OCI-LY1 (cell line): ENCODE measurements at regions not wholly inside any gene's neighbourhood (a gene's known extent, or its start where the extent isn't known, plus 50 kb on each side); places are given as distances from the start of the nearest gene placed in this dataset.
"Not testable (repeated sequence)": the region's sequence is repeated elsewhere in the genome, so short reads cannot be mapped to it uniquely, and the experiment has no call there.

Experiments
- H2AFZ ChIP-seq: fragments of 200-600 bp; sonication (generic), shearing (Covaris generic); 2 replicates; pipeline ENCODE4 v1.6.0; 2014; ENCODE audit warnings: antibody characterized with exemption, mild to moderate bottlenecking, low read length
- H3F3A ChIP-seq: fragments of 200-600 bp; sonication (generic), shearing (Covaris generic); 2 replicates; pipeline ENCODE4 v1.6.0; 2014; ENCODE audit warnings: mild to moderate bottlenecking, antibody characterized with exemption, low read length, moderate library complexity; ENCODE audit not compliant: insufficient read depth
- H3K27ac ChIP-seq: fragments of 200-600 bp; sonication (generic); 2 replicates; pipeline ENCODE4 v1.5.1; 2014; ENCODE audit warnings: low read length, mixed run types, mild to moderate bottlenecking, low read depth; ENCODE audit not compliant: poor library complexity, severe bottlenecking
- H3K27me3 ChIP-seq: fragments of 200-600 bp; sonication (generic); 2 replicates; pipeline ENCODE4 v1.6.0; 2014; ENCODE audit warnings: antibody characterized with exemption, mild to moderate bottlenecking, low read length, moderate library complexity; ENCODE audit not compliant: insufficient read depth
- H3K36me3 ChIP-seq: fragments of 200-600 bp; sonication (generic); 2 replicates; pipeline ENCODE4 v1.6.1; 2014; ENCODE audit warnings: mild to moderate bottlenecking, antibody characterized with exemption, low read length, moderate library complexity, mixed read lengths; ENCODE audit not compliant: insufficient read depth
- H3K4me1 ChIP-seq: fragments of 200-600 bp; sonication (generic); 2 replicates; pipeline ENCODE4 v1.5.1; 2014; ENCODE audit warnings: mild to moderate bottlenecking, low read length, moderate library complexity; ENCODE audit not compliant: insufficient read depth, severe bottlenecking
- H3K4me2 ChIP-seq: fragments of 200-600 bp; sonication (generic), shearing (Covaris generic); 2 replicates; pipeline ENCODE4 v1.6.1; 2014; ENCODE audit warnings: low read length
- H3K4me3 ChIP-seq: fragments of 200-600 bp; sonication (generic); 2 replicates; pipeline ENCODE4 v1.5.1; 2014; ENCODE audit warnings: low read length, low read depth, mild to moderate bottlenecking, mixed read lengths; ENCODE audit not compliant: poor library complexity, severe bottlenecking
- H3K79me2 ChIP-seq: fragments of 200-600 bp; shearing (Covaris generic); 2 replicates; pipeline ENCODE4 v1.6.1; 2016; ENCODE audit warnings: mixed run types, low read length, mixed read lengths; ENCODE audit not compliant: insufficient read depth
- H3K9ac ChIP-seq: fragments of 200-600 bp; sonication (generic), shearing (Covaris generic); 2 replicates; pipeline ENCODE4 v1.6.1; 2014; ENCODE audit warnings: mild to moderate bottlenecking, low read length, mixed read lengths
- H3K9me2 ChIP-seq: fragments of 200-600 bp; sonication (generic), shearing (Covaris generic); 2 replicates; pipeline ENCODE4 v1.6.1; 2014; ENCODE audit warnings: low read depth, mild to moderate bottlenecking, low read length, mixed read lengths
- H3K9me3 ChIP-seq: fragments of 200-600 bp; shearing (Covaris generic); 2 replicates; pipeline ENCODE4 v1.6.1; 2014; ENCODE audit warnings: low read length, mixed read lengths
- H4K20me1 ChIP-seq: fragments of 200-600 bp; sonication (generic), shearing (Covaris generic); 2 replicates; pipeline ENCODE4 v1.6.0; 2016; ENCODE audit warnings: mild to moderate bottlenecking, low read length; ENCODE audit not compliant: insufficient read depth
- EZH2 ChIP-seq: fragments of 200-600 bp; sonication (generic), shearing (Covaris generic); IDR thresholded peaks from 2 replicates; pipeline ENCODE4 v1.8.0; 2017; ENCODE audit warnings: borderline replicate concordance, mixed run types, mild to moderate bottlenecking, antibody characterized with exemption, low read length, moderate library complexity, mixed read lengths
- TF ChIP-seq, protein P1 (sequence below): fragments of 200-600 bp; sonication (generic), shearing (Covaris generic); IDR thresholded peaks from 2 replicates; pipeline ENCODE4 v1.5.1; 2017; ENCODE audit warnings: mild to moderate bottlenecking, antibody characterized with exemption, low read length, moderate library complexity, mixed read lengths

DNA sequence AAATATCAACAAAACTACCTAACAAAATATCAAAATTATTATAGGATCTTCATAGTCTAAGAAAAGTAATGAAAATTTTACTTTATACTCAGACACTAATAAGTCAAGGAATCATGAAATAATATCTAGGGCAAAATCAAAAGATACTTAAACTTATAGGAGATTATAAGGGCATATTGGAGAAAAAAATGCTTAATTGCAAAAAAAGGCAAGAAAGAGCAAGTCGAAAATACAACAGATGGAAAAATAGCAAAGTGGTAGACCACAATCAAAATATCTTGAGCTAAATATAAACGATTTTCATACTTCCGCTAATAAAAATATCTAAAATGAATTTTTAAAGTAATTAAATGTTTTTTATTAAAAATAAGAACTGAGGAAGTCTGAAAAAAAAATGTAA lies 177.0 kb upstream of the TEKT4 start:
- H3K4me3 ChIP-seq, H3K27me3 ChIP-seq, H3K36me3 ChIP-seq, H3K79me2 ChIP-seq, H2AFZ ChIP-seq, H3K27ac ChIP-seq, H3K9ac ChIP-seq, H3F3A ChIP-seq, H3K4me2 ChIP-seq, H3K4me1 ChIP-seq, H4K20me1 ChIP-seq, H3K9me2 ChIP-seq, H3K9me3 ChIP-seq: not testable (repeated sequence)

DNA sequence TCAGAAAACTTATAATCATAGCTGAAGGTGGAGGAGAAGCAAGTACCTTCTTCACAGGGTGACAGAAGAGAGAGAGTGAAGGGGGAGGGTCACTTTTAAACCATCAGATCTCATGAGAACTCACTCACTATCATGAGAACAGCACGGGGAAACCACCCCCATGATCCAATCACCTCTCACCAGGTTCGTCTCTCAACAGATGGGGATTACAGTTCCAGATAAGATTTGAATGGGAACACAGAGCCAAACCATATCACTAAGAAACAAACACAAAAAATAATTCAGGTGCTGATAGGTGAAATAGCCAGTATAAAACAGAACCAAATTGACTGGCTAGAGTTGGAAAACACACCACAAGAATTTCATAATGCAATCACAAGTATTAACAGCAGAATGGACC lies 162.2 kb upstream of the TEKT4 start:
- H3K27ac ChIP-seq, H3K9ac ChIP-seq, H2AFZ ChIP-seq, H3K36me3 ChIP-seq, H4K20me1 ChIP-seq, H3F3A ChIP-seq, H3K79me2 ChIP-seq, H3K4me2 ChIP-seq, H3K4me1 ChIP-seq, H3K9me3 ChIP-seq, H3K9me2 ChIP-seq, H3K4me3 ChIP-seq, H3K27me3 ChIP-seq: not testable (repeated sequence)

- H4K20me1 ChIP-seq = no peaks in the 10 kb centered on the region
- no peaks in the 10 kb centered on the region for H3K36me3 ChIP-seq
- H3K9me3 ChIP-seq = no peaks in the 10 kb centered on the region
- H3K9me2 ChIP-seq = no peaks in the 10 kb centered on the region
- no peaks in the 10 kb centered on the region for H3K79me2 ChIP-seq
- no peak overlapping the region for H3K9ac ChIP-seq
- H3K4me1 ChIP-seq = no peaks in the 10 kb centered on the region
- H3F3A ChIP-seq = no peaks in the 10 kb centered on the region
- H3K27ac ChIP-seq = no peak overlapping the region
- TF ChIP-seq, protein P1, sequence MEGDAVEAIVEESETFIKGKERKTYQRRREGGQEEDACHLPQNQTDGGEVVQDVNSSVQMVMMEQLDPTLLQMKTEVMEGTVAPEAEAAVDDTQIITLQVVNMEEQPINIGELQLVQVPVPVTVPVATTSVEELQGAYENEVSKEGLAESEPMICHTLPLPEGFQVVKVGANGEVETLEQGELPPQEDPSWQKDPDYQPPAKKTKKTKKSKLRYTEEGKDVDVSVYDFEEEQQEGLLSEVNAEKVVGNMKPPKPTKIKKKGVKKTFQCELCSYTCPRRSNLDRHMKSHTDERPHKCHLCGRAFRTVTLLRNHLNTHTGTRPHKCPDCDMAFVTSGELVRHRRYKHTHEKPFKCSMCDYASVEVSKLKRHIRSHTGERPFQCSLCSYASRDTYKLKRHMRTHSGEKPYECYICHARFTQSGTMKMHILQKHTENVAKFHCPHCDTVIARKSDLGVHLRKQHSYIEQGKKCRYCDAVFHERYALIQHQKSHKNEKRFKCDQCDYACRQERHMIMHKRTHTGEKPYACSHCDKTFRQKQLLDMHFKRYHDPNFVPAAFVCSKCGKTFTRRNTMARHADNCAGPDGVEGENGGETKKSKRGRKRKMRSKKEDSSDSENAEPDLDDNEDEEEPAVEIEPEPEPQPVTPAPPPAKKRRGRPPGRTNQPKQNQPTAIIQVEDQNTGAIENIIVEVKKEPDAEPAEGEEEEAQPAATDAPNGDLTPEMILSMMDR = no peak
- TF ChIP-seq EZH2 = no peak
- no peak overlapping the region for H2AFZ ChIP-seq
- H3K27me3 ChIP-seq = no peaks in the 10 kb centered on the region
- H3K4me2 ChIP-seq = no peak overlapping the region
- H3K4me3 ChIP-seq = no peak overlapping the region
Observed at GRCh38 chr2:94725543-94725942, 145.7 kb upstream of the TEKT4 start.

GRCh38 chr2:94735536-94735935 lies 135.7 kb upstream of the TEKT4 start:
- not testable (repeated sequence) for H3F3A ChIP-seq, H3K27me3 ChIP-seq, H3K4me3 ChIP-seq, H3K27ac ChIP-seq, H3K4me1 ChIP-seq, H3K9me2 ChIP-seq, H3K9ac ChIP-seq, H3K36me3 ChIP-seq, H2AFZ ChIP-seq, H3K9me3 ChIP-seq, H3K79me2 ChIP-seq, H3K4me2 ChIP-seq, H4K20me1 ChIP-seq

- not testable (repeated sequence) for H3K79me2 ChIP-seq, H3K9me2 ChIP-seq, H3F3A ChIP-seq, H3K4me1 ChIP-seq, H3K36me3 ChIP-seq, H3K27ac ChIP-seq, H3K27me3 ChIP-seq, H4K20me1 ChIP-seq, H2AFZ ChIP-seq, H3K4me3 ChIP-seq, H3K4me2 ChIP-seq, H3K9me3 ChIP-seq, H3K9ac ChIP-seq
Observed at GRCh38 chr2:94737145-94737544, 134.1 kb upstream of the TEKT4 start.

GRCh38 chr2:94737736-94738342 lies 133.4 kb upstream of the TEKT4 start:
- not testable (repeated sequence) for H3K9me2 ChIP-seq, H3K9me3 ChIP-seq, H3K36me3 ChIP-seq, H4K20me1 ChIP-seq, H2AFZ ChIP-seq, H3F3A ChIP-seq, H3K4me3 ChIP-seq, H3K9ac ChIP-seq, H3K27ac ChIP-seq, H3K79me2 ChIP-seq, H3K4me1 ChIP-seq, H3K4me2 ChIP-seq, H3K27me3 ChIP-seq
